CD4-positive, alpha-beta T cell treated with Interleukin-1 beta for 1 hour (primary cell): ENCODE measurements at regions not wholly inside any gene's neighbourhood (a gene's known extent, or its start where the extent isn't known, plus 50 kb on each side); places are given as distances from the start of the nearest gene placed in this dataset.
A peak's percentile ranks its signal among the peaks of the same experiment; 100 is the strongest.
"Not testable (repeated sequence)": the region's sequence is repeated elsewhere in the genome, so short reads cannot be mapped to it uniquely, and the experiment has no call there.

Source experiments
- DNase-seq, 2 donors: peaks; one replicate each; pipeline ENCODE4 v3.0.0-alpha.2; 2020 to 2022

- DNase-seq, result not testable (repeated sequence)
Measured at GRCh38 chr22:19603346-19603745, 79.1 kb upstream of the CLDN5 start.

GRCh38 chr22:19603767-19604166, 79.6 kb upstream of the CLDN5 start:
- no peak for DNase-seq

DNA sequence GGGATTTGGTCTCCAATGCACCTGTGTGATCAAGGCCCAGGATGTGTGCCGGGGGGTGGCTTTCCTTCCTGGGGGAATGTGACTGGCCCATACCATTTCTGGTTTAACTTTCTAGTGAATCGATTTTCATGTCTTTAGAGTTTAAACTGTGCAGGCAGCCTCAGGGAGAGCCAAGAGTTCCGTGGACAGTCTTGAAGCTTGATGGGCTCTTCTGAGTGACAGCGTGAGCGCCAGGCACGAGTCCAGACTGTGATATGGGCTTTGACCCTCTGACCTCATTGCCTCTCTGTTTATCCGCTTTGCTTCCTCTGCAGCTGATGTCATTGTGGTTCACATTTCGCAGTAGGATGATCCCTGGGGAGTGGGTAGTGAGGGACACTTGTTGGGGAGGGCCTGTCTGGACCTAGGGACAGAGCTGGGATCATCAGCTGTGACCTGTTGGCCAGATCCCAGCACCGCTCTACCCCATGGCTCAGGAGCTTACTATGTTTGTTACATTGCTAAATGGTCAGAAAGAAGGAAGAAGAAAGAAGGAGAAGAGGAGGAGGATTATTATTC, 80.6 kb upstream of the CLDN5 start:
- no peak for DNase-seq

GRCh38 chr22:19605508-19606331, 81.5 kb upstream of the CLDN5 start:
- no peak for DNase-seq

DNA sequence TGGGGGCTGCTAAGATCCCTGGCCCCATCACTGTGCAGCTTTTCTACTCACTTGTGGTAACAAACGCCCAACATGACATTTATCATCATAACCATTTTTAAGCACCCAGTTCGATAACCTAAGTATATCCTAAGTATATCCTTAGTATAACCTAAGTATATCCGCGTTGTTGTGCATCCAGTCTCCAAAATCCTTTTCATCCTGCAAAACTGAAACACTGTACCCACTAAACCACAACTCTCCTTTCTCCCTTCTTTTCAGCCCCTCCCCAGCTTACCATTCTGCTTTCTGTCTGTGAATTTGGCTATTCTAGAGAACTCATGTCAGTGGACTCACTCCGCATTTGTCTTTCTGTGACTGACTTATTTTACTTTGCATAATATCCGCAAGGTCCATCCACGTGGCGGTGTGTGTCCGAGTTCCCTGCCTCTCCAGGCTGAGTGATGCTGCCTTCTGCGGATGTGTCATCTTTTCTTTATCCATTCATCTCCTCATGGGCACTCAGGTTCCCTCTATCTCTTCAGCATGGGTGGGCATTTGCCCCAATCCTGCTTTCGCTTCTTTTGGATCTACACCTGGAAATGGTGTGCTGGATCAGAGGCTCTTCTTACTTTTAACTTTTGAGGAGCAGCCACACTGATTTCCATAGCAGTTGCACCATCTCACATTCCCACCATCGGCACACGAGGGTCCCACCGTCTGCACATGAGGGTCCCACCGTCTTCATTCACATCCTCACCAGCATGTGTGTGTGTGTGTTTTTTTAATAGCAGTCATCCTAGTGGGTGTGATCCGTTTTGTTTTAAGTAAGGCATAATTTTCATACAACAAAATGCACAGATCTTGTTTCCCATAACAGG, 82.4 kb upstream of the CLDN5 start:
- DNase-seq, result no peak

GRCh38 chr22:19607192-19608002, 83.2 kb upstream of the CLDN5 start:
- peak; percentile 42 to 58 for DNase-seq

DNA sequence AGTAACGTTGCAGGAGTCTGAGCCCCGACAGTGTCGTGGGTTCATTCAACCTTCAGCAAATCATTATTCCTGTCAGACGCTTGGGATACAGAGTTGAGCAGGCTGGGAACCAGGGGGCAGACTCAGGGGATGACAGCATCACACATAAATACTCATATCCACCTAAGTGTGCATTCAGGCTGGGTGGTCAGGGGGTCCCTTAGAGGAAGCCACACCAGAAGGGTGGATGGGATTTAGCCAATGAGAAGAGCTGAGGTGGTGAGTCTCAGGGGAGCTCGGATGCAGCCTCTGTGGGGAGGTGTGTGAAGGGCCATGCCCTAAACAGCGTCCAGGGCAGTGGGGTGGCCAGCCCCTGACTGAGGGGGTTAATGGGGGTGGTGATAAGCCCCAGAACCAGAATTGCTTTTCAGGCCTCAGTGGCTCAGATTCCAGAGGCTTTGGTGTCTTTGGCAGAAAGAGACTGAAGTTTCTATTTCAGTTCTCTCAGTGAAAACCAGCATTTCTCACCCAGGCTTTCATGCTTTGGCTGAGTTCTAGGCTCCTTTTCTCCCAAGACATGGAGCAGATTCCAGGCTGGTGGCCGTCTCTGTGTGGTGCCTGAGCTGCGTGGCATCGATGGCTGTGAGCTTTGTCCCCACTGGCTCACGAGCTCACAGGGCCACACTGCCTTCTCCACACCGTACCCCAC, 83.9 kb upstream of the CLDN5 start:
- no peak for DNase-seq

DNA sequence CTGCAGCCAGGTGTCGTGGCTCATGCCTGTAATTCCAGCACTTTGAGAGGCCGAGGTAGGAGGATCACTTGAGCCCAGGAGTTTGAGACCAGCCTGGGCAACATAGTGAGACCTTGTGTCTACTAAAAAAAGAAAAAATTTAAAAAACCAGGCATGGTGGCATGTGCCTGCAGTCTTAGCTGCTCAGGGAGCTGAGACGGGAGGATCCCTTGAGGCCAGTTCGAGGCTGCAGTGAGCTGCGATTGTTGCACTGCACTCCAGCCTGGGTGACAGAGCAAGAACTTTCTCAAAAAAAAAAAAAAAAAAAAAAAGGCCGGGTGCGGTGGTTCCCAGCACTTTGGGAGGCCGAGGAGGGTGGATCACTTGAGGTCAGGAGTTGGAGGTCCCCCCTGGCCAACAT, 85.5 kb upstream of the CLDN5 start:
- DNase-seq, result not testable (repeated sequence)

DNA sequence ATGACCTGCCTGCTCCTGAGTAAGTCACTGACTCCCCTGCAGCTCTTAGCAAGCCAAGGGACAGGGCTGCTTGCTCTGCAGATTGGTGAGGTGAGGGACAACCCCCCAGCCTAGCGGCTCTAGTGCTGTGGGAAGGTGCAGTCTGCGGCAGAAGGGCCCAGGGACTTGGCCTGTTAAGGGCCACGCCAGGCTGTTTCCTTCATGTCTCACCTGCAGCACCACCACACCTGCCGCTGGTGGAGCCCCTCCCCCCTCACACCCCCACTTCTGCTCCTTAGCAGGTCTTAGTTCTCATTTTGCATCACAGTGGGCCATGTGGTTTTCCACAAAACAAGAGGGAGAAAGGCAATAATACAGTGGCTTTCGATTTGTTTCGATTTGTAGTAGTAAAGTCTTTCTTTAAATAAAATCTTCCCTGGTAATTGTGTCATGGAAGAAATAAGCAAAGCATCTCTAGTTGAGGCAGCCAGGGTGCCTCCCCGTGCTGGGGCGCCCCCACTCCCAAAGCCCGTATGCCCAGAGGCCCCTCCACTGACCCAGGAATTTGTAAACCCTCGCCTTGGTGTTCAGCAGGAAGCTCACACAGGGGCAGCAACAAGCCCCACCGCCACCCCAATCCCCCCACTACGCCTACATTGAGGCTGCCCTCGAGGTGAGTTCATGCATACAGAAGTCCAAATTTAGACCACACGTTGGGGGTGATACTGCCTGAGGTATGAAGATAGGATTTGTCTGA, 86.5 kb upstream of the CLDN5 start:
- DNase-seq, result no peak

- no peak for DNase-seq
Measured at GRCh38 chr22:19611590-19611989, 87.4 kb upstream of the CLDN5 start.

GRCh38 chr22:19612866-19613572, 88.8 kb upstream of the CLDN5 start:
- DNase-seq, result no peak

GRCh38 chr22:19614536-19614863, 90.3 kb upstream of the CLDN5 start:
- no peak for DNase-seq

GRCh38 chr22:19615001-19615461, 90.8 kb upstream of the CLDN5 start:
- no peak for DNase-seq

DNA sequence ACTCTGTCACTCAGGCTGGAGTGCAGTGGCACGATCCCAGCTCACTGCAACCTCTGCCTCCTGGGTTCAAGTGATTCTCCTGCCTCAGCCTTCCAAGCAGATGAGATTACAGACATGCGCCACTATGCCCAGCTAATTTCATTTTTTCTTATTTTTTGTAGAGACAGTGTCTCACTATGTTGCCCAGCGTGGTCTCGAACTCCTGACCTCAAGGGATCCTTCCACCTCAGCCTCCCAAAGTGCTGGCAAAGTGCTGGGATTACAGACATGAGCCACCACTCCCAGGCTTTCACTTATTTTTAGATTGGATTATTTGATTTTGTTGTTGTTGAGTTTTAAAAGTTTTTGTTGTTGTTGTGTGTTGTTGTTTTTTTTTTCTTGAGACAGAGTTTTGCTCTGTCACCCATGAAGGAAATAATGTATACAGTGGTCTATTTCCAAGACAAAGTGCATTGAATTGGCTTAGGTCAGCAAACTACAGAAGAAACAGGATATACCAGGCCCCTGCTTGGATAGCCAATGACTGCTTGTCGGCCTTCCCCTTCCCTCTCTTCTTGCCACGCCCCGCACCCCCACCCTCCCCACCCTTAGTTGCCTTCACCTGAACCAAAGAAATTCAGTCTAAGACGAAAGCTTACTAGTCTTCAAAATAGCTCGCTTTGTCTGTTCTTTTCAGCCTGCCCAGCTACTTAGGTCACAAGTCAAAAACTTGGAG, 91.8 kb upstream of the CLDN5 start:
- no peak for DNase-seq

GRCh38 chr22:19619144-19620009, 94.9 kb upstream of the SEPTIN5 start:
- DNase-seq, result no peak

DNA sequence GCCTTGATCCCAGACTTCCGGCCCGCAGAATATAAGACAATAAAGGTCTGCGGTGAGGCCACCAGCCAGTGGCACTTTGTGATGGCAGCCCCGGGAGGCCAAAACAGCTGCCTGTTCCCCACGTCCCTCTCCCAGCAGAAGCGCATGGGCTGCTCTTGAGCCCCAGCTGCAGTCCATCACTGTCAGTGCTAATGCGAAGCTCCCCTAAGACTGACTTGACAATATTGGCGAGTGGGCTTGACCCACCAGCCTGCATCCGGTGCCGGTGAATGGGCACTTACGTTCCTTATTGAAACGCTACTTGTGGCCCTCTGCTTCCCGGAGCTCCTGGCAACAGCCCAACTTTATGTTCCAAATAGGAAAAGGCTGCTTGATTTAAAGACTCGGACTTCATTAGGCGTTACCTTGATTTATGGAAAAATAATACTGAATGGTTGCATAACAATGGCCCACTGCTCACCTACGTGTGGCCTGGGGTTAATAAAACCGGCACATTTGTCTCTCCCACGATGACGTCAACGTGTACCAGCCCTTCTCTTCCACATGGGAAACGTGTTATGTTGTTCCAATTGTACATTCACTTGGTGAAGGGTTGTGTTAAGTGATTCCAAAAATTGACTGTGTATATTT, 93.4 kb upstream of the SEPTIN5 start:
- DNase-seq, result no peak

- no peak for DNase-seq
Measured at GRCh38 chr22:19621373-19622060, 92.8 kb upstream of the SEPTIN5 start.

- DNase-seq, result peak in 1 of 2 donors; percentile 43
Measured at GRCh38 chr22:19622061-19622441, 92.3 kb upstream of the SEPTIN5 start.
